MCF 10A (cell line): ENCODE measurements at regions not wholly inside any gene's neighbourhood (a gene's known extent, or its start where the extent isn't known, plus 50 kb on each side); places are given as distances from the start of the nearest gene placed in this dataset.
"Not testable (repeated sequence)": the region's sequence is repeated elsewhere in the genome, so short reads cannot be mapped to it uniquely, and the experiment has no call there.

Experiments used
- BruUV-seq: library from RNA; stranded (reverse); fragments of 400-500 nt; replicated peaks from 2 replicates; lab custom pipeline; 2021; lab: Mats Ljungman, UMichigan
- CTCF ChIA-PET: fragments of 300-600 bp; sonication (Branson Sonifier 250); formaldehyde crosslinking; extraction: SDS; loops from one replicate; lab custom pipeline; 2021; ENCODE audit warnings: antibody characterized with exemption, inconsistent platforms; lab: Yijun Ruan, JAX
- POLR2A ChIA-PET: fragments of 300-600, 350-650 bp; sonication (Branson Sonifier 250); formaldehyde crosslinking; extraction: SDS; loops from one replicate; lab custom pipeline; 2020; ENCODE audit warnings: antibody characterized with exemption, inconsistent platforms; lab: Yijun Ruan, JAX
- DNase-seq: peaks from one replicate; pipeline ENCODE4 v3.0.0-alpha.2; 2018; ENCODE audit not compliant: unreplicated experiment
- H3K27ac Mint-ChIP-seq: one replicate; pipeline ENCODE4 v1.8.0; 2022; ENCODE audit warnings: mild to moderate bottlenecking, low read depth, mixed read lengths; ENCODE audit not compliant: unreplicated experiment
- H3K27me3 Mint-ChIP-seq: one replicate; pipeline ENCODE4 v1.8.0; 2022; ENCODE audit warnings: mixed read lengths; ENCODE audit not compliant: insufficient read depth, unreplicated experiment
- H3K36me3 Mint-ChIP-seq: one replicate; pipeline ENCODE4 v1.8.0; 2022; ENCODE audit warnings: mild to moderate bottlenecking, moderate library complexity, mixed read lengths; ENCODE audit not compliant: insufficient read depth, unreplicated experiment
- H3K4me1 Mint-ChIP-seq: one replicate; pipeline ENCODE4 v1.8.0; 2022; ENCODE audit warnings: mixed read lengths; ENCODE audit not compliant: insufficient read depth, unreplicated experiment
- H3K4me3 Mint-ChIP-seq: one replicate; pipeline ENCODE4 v1.8.0; 2022; ENCODE audit warnings: mild to moderate bottlenecking, moderate library complexity, mixed read lengths; ENCODE audit not compliant: unreplicated experiment
- H3K9me3 Mint-ChIP-seq: one replicate; pipeline ENCODE4 v1.8.0; 2022; ENCODE audit warnings: mixed read lengths; ENCODE audit not compliant: unreplicated experiment
- intact Hi-C: fragments of 100-400 bp; cut with micrococcal nuclease; formaldehyde crosslinking; loops from 2 replicates; pipeline ENCODE4 v1.14.1; 2022

- H3K27me3 Mint-ChIP-seq, H3K27ac Mint-ChIP-seq, H3K36me3 Mint-ChIP-seq, CTCF ChIA-PET, H3K4me3 Mint-ChIP-seq, H3K4me1 Mint-ChIP-seq, DNase-seq, H3K9me3 Mint-ChIP-seq, POLR2A ChIA-PET, BruUV-seq, intact Hi-C loops: not testable (repeated sequence)
Observed at GRCh38 chrX:89539150-89539549, 382.6 kb upstream of the TGIF2LX start.

- H3K27me3 Mint-ChIP-seq, DNase-seq, BruUV-seq, H3K9me3 Mint-ChIP-seq, intact Hi-C loops, H3K27ac Mint-ChIP-seq, CTCF ChIA-PET, H3K36me3 Mint-ChIP-seq, POLR2A ChIA-PET, H3K4me3 Mint-ChIP-seq, H3K4me1 Mint-ChIP-seq: not testable (repeated sequence)
Observed at GRCh38 chrX:89557146-89557545, 364.6 kb upstream of the TGIF2LX start.

GRCh38 chrX:89562079-89562478 lies 359.6 kb upstream of the TGIF2LX start:
- H3K4me1 Mint-ChIP-seq, H3K4me3 Mint-ChIP-seq, CTCF ChIA-PET, H3K9me3 Mint-ChIP-seq, DNase-seq, BruUV-seq, H3K27ac Mint-ChIP-seq, intact Hi-C loops, POLR2A ChIA-PET, H3K36me3 Mint-ChIP-seq, H3K27me3 Mint-ChIP-seq: not testable (repeated sequence)

GRCh38 chrX:89563107-89563506 lies 358.6 kb upstream of the TGIF2LX start:
- BruUV-seq, intact Hi-C loops, DNase-seq, H3K4me3 Mint-ChIP-seq, H3K4me1 Mint-ChIP-seq, POLR2A ChIA-PET, H3K27ac Mint-ChIP-seq, H3K9me3 Mint-ChIP-seq, H3K36me3 Mint-ChIP-seq, CTCF ChIA-PET, H3K27me3 Mint-ChIP-seq: not testable (repeated sequence)

- intact Hi-C loops, H3K4me3 Mint-ChIP-seq, BruUV-seq, DNase-seq, H3K27ac Mint-ChIP-seq, CTCF ChIA-PET, H3K36me3 Mint-ChIP-seq, H3K4me1 Mint-ChIP-seq, POLR2A ChIA-PET, H3K27me3 Mint-ChIP-seq, H3K9me3 Mint-ChIP-seq: not testable (repeated sequence)
Observed at GRCh38 chrX:89567787-89568186, 353.9 kb upstream of the TGIF2LX start.

- CTCF ChIA-PET: not testable (repeated sequence)
Observed at GRCh38 chrX:89581868-89582267, 339.8 kb upstream of the TGIF2LX start.

GRCh38 chrX:89631858-89632257 lies 289.9 kb upstream of the TGIF2LX start:
- H3K9me3 Mint-ChIP-seq, H3K27me3 Mint-ChIP-seq, H3K4me1 Mint-ChIP-seq, H3K36me3 Mint-ChIP-seq, DNase-seq, H3K27ac Mint-ChIP-seq, CTCF ChIA-PET, BruUV-seq, H3K4me3 Mint-ChIP-seq, intact Hi-C loops, POLR2A ChIA-PET: not testable (repeated sequence)

More at GRCh38 chrX:89581868-89582267, 339.8 kb upstream of the TGIF2LX start:
- H3K4me3 Mint-ChIP-seq, intact Hi-C loops, H3K36me3 Mint-ChIP-seq, H3K9me3 Mint-ChIP-seq, H3K27me3 Mint-ChIP-seq, BruUV-seq, POLR2A ChIA-PET, H3K4me1 Mint-ChIP-seq, H3K27ac Mint-ChIP-seq: not testable (repeated sequence)
- peak; percentile 2 for DNase-seq

- BruUV-seq, DNase-seq, H3K4me1 Mint-ChIP-seq, H3K4me3 Mint-ChIP-seq, H3K36me3 Mint-ChIP-seq, H3K9me3 Mint-ChIP-seq, CTCF ChIA-PET, intact Hi-C loops, POLR2A ChIA-PET, H3K27ac Mint-ChIP-seq, H3K27me3 Mint-ChIP-seq: not testable (repeated sequence)
Observed at GRCh38 chrX:89635887-89636286, 285.8 kb upstream of the TGIF2LX start.

GRCh38 chrX:89658662-89659061 lies 263.0 kb upstream of the TGIF2LX start:
- BruUV-seq, DNase-seq, H3K27me3 Mint-ChIP-seq, H3K36me3 Mint-ChIP-seq, intact Hi-C loops, H3K4me3 Mint-ChIP-seq, H3K27ac Mint-ChIP-seq, H3K4me1 Mint-ChIP-seq, CTCF ChIA-PET, POLR2A ChIA-PET, H3K9me3 Mint-ChIP-seq: not testable (repeated sequence)

- H3K9me3 Mint-ChIP-seq, H3K36me3 Mint-ChIP-seq, intact Hi-C loops, H3K27me3 Mint-ChIP-seq, BruUV-seq, H3K27ac Mint-ChIP-seq, H3K4me1 Mint-ChIP-seq, H3K4me3 Mint-ChIP-seq, CTCF ChIA-PET, POLR2A ChIA-PET, DNase-seq: not testable (repeated sequence)
Observed at GRCh38 chrX:89706481-89706880, 215.2 kb upstream of the TGIF2LX start.
